GM19351 (cell line): ENCODE measurements at regions not wholly inside any gene's neighbourhood (a gene's known extent, or its start where the extent isn't known, plus 50 kb on each side); places are given as distances from the start of the nearest gene placed in this dataset.

Source experiments
- ATAC-seq: cut with Tn5 transposase; IDR thresholded peaks from one replicate; pipeline ENCODE4 v1.9.1; 2021; ENCODE audit warnings: mild to moderate bottlenecking, moderate library complexity; ENCODE audit not compliant: unreplicated experiment

DNA sequence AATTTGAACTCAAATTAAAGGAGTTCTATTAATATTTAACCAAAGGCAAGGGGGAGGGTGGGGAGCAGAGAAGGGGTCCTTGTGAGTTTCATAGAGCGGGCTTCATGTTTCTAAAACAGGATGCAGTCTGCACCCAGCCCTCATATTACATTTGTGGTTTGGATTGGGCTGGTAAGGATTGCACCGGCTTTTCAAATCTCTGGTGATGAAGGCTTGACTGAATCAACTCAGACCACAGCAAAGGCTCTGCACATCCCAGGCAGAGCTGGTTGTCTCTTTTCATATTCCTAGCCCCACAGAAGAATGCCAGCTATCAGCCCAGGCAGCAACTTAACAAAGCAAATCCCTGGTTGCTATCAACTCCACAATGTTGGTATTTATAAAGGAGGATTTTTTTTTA is 1221.4 kb downstream of the VRK1 start:
- no peak for ATAC-seq

DNA sequence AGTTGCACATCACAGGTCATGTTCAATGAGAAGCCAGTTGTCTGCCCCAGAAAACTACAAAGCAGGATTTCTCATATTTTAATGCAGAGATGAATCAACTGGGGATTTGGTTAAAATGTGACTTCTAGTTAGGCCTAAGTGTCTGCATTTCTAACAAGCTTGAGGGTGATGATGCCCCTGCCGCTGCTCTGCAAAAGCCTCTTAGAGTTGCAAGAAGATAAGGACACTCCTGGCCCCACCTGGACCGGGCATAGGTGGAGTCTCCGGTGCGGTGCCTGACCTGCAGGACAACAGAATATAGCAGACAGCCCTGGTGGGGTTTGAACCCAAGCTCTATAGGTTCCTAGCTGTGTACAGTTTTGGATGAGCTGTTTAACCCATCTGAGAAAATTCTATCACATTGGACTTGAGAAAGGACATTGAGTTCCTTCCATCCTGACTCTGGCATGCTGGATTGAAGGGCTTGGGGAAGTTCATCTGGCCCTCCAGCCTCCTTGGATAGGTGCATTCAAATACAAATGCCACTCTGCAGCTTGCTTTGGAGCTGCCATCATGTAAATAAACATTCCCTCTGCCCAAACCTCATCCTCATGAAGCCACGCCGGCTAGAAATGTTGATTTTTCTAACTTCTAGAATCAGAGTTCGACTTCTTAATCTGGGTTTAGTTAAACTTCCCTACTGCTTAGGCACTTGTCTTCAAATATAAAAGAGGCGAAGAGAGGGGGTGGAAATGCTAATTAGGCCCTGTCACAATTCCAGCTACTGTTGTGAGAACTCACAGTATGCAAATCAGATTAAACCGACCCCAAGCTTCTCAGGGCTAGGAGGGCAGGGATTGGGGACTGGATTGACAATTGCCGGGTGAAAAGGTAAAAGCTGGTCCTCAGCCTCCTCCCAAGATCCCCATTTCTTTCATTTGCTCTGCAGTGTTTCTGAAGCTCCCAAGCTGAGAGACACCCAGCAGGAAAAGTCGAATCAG is 1225.6 kb downstream of the VRK1 start:
- ATAC-seq: no peak

DNA sequence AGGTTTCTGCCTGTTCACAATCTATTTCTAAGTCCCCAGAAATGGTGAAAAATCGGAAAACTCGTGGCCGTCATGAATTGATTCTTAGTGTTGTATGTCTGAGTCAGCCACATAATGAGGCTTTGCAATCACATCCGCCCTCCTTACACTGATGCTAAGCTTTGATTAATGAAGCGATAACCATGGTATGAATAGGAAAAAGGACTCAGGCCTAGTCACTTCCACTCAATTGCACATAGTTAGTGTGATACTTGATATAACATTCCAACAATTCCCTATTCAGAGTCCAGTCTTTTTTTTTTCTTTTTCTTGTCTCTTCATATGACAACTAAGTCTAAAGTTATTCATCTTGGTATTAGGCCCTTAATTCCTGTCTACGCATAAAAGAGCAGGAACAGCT is 1231.0 kb downstream of the VRK1 start:
- no peak for ATAC-seq

DNA sequence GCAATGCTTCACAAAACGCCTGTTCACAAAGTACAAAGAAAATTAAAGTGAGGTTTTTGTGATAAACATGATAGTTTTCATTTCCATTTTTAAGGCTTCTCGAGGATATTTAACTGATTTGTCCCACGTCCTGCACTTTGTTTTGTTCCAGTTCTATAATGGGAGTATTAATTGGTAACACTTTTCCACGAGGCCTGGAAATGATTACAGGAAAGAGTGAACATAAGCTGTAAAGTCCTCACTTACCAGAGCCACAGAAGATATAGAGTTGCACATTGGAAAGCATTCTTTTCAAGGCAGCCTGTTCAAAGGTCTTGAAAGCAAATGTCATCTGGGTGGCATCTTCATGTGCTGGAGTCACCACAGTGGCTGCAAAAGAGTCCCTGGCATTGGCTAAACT is 1236.6 kb downstream of the BCL11B start:
- ATAC-seq: no peak

DNA sequence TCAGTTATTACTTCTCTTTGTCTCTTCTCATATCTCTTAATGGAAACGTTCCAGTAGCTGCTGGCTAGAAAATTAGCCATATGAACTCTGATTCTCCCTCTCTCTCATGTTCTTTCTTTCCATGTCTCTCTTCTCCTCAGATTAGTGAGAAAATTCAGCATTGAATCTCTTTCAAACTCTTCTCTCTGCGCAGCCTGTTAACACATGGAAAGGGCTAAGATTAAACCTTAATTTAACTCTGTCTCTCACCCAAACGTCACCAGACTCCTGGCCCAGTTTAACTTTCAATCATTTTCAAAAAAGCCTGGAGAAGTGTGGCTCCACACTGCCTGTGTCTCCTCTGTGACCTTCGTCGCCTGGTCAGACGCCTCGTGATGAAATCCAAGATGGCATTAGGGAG is 1234.2 kb downstream of the BCL11B start:
- no peak for ATAC-seq

DNA sequence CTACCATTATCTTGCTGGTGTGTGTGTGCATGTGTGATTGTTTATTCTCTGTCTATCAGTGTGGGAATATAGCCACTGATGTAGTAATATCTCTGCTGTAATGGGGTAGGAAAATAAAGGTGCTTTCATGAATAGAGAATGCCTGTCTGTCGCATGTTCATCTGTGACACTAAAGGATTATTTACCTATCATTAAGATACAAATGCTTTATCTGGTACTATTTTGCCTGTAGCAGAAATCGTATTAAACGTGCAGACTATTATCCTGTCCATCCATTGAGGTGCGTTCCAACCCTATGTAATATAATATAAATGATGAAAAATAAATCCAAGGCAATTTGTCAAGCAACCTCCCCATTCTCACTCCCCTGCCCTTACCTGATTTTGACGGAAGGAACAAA is 1215.1 kb downstream of the BCL11B start:
- no peak for ATAC-seq

DNA sequence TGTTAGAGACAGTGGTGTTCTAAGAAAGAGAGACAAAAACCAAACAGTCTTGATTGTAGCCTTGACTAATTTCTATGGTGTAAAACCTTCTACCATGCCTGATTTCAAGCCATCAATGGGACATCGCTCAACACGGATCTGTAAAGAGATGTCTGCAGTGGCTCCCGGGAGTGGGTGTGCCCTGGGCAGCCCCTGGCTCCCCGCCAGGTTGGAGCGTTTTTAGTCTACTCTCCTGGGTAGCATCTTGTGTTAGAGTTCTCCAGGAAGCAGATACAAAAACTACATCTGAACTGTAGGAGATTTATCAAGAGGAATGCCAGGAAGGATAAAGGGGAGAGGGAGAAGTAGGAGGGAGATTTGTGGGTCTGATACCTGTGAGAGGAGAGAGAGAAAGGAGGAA is 1212.9 kb downstream of the BCL11B start:
- ATAC-seq: no peak

DNA sequence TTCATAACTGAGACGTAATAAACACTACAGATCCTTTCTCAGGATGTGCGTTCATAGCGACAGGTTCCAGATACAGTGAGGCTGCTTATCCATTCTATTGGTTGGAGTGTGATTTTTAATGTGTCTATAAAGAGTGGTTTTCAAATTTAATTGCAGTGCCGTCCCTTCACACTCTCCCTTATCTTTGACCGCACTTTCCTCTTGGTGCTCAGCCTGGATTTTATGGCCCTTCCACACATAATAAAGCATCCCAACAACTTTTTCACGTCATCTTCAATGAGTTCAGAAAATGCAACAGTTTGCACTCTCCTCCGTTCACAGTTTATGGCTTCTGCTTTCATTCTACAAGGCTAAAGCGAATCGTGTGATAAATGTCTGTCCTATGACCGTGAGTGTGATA is 1209.9 kb downstream of the BCL11B start:
- ATAC-seq: no peak

DNA sequence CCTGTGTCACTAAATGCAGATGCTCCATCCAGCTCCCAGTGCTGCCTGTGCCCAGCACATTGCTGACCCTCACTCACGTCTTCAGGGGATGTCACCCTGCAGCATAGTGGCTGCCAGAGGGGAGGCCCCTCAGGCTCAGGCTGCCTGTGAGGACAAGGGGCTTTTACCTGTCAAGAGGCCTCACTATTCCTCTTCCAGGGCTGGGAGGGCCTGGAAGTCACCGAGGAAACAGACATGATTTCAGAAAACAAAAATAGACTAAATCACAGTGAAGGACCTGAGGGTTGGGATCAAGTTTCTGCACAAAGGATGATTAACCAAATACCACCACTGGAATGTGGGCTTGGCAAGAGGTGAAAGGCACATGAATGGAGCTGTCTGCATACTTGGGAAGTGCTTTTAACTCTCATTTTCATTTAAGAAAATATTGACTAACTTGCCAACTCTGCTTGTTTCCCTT is 1202.3 kb downstream of the BCL11B start:
- ATAC-seq: no peak

DNA sequence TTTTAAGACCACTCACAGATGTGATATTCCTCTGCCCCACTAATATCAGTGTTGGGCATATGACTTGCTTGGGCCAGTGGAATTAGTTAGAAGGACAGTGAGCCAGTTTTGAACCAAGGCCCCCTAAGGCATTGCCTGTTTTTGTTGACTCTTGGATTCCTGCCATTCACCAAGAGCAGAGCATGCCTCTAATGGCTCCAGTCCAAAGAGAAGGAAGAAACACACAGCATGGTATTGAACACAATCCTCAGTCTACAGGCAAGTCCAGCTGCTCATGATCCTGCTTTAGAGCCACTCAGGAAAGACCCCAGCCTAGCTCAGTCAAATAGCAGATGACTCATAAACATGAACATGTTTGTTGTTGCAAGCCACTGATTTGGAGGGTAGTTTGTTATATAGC is 1201.5 kb downstream of the BCL11B start:
- ATAC-seq: no peak

DNA sequence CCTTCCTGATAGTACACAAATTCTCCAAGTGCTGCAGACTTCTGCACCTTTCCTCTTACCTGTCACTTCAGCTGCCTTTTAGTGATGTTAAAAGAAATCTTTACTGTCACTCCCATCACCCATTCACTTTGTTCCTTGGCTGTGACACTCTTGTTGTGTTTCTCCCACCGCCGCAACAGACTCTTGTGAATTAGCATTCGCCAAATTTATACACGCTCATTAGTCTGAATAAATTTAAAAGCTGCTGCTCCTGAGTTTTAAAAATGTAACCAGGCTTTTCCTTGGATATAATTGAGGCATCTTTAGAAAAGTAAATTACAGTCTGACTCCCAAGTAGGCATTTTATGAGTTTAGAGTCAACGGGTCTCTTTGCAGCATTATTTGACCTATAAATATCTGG is 1197.9 kb downstream of the BCL11B start:
- ATAC-seq: no peak

DNA sequence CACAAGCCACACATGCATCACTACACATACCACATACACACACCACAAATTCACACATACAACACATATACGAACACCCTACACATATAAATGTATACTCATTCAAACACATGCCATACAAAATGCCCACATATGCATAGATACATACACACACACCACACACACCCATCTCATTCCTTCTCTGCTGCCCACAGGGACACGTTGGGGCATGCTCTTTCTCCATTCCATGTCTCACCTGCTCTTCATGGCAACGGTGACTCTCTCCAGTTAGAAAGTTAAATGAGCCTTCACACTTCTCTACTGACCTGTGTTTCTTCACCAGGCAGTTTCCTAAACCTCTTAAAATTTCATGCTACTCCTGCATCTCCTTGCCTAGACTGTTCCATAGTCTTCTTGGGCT is 1194.8 kb downstream of the BCL11B start:
- no peak for ATAC-seq

DNA sequence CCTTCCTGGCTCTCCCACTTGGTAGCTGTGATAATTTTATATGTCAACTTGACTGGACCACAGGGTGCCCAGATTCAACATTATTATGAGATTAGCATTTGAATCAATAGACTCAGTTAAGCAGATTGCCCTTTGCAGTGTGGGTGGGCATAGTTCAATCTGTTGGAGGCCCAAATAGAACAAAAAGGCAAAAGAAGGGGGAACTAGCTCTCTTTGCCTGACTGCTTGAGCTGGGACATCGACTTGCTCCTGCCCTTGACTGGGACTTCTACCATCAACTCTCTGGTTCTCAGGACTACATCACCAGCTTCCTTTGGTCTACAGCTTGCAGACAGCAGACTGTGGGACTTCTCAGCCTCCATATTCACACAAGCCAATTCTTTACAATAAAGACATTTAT is 1189.2 kb downstream of the BCL11B start:
- ATAC-seq: no peak

DNA sequence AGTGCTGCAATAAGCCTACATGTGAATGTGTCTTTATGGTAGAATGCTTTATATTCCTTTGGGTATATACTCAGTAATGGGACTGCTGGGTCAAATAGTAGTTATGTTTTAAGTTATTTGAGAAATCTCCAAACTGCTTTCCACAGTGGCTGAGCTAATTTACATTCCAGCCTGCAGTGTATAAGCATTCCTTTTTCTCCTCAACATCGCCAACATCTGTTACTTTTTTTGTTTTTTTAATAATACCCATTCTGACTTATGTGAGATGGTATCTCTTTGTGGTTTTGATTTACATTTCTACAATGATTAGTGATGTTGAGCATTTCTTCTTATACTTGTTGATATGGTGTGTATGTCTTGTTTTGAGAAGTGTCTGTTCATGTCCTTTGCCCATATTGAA is 1186.2 kb downstream of the BCL11B start:
- ATAC-seq: no peak

DNA sequence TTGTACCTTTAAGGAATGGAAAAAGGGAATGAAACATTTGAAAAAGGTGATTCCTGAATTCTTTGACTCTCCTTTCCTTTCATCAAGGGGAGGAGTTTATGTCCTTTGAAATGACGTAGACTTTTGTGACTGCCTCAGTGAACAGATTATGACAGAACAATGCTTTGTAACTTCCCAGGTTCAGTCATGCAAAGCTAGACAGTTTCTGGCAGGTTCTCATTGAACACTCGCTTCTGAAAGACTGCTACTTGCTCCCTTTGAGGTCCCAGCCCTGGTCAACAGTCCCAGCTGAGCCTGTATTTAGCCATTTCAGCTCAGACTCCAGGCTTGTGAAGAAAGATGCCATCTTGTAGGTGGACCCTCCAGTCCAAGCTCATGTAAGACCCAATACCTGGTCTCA is 1178.9 kb downstream of the BCL11B start:
- no peak for ATAC-seq

DNA sequence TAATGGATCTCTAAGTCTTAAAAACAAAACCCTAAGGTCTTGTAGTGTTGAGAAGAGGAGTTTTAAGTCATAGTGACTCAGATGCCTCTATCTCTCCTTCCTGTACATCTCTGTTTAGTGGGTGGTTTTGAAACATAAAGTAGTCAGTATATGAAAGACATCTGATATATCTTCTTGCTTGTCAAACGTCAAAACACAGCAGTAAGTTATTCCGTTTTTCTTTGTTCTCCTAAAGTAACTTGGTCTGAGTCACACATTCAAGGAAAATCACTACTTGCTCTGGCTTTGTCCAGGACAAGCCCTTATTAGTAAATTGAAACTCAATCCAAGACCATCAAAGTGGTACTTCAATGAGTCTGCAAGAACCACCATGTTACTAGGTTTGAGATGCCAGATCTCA is 1172.5 kb downstream of the BCL11B start:
- ATAC-seq: no peak

DNA sequence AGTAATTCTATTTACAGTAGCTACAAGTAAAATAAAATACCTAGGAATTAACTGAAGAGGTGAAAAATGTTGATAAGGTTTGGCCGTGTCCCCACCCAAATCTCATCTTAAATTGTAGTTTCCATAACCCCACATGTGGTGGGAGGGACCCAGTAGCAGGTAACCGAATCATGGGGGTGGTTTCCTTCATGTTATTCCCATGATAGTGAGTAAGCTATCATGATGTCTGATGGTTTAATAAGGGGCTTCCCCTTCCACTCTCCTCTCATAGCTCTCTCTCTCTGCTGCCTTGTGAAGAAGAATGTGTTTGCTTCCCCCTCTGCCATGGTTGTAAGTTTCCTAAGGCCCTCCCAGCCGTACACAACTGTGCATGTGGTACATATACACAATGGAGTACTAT is 1170.7 kb downstream of the BCL11B start:
- ATAC-seq: no peak

DNA sequence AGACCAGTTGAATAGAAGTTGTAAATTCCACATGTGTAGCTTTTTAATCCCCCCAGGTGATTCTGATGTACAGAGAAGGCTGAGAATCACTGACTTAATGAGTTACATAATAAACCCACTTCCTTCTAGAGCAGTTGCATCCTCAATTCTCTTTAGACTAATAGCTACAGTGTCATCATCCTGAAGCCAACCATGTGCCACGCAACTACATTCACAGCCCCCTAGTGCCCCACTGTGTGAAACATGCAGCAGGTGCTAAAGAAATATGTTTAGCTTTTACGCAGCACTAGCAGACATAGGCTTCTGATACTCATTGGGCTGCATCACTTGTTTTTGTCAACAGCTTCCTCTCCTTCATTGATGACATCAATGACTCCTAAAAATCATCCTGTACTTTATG is 1168.3 kb downstream of the BCL11B start:
- no peak for ATAC-seq

DNA sequence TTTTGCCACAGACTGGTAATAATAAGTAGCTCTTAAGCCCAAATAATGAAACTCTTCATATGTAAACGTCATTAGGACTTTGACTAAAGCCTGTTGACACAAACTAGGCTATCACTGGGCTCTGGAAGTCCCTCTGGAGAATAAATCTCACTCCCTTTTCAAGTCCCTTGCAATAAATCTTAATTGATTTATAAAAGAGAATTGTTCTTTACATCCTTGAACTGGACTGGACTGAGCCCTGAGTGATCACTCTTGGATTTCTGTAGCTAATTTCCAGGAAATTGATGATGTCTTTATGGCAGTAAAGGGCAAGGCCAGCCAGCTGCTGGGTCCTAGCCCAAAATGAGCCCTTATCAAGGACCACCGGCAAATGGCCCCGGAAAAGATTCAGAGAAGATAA is 1162.7 kb downstream of the BCL11B start:
- ATAC-seq: no peak

DNA sequence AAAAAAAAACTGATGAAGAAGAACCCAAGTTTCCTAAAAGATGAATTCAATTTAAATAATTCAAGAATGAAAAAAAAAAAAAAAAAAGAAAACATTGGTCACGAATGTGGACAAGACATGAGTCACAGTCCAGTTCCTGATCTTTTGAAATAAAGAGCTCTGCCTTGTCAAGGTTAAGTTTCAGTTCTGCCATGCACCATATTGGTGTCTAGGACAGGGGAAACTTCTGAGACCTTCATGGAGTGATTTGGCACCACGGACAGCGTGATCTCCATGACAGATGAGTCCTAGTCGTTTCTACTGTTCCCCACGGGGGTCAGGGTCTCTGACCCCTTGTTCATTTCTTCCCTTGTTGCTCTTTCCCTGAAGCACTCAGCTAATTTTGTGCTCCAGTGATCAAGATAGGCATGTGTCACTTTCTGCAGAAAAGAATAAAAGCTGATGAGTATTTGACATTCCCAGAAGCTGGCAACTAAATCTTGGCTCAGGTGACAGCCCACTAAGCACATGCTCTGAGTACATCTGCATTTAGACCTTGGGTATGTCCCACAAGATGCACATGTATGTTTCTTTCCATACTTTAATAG is 1159.7 kb downstream of the BCL11B start:
- no peak for ATAC-seq

DNA sequence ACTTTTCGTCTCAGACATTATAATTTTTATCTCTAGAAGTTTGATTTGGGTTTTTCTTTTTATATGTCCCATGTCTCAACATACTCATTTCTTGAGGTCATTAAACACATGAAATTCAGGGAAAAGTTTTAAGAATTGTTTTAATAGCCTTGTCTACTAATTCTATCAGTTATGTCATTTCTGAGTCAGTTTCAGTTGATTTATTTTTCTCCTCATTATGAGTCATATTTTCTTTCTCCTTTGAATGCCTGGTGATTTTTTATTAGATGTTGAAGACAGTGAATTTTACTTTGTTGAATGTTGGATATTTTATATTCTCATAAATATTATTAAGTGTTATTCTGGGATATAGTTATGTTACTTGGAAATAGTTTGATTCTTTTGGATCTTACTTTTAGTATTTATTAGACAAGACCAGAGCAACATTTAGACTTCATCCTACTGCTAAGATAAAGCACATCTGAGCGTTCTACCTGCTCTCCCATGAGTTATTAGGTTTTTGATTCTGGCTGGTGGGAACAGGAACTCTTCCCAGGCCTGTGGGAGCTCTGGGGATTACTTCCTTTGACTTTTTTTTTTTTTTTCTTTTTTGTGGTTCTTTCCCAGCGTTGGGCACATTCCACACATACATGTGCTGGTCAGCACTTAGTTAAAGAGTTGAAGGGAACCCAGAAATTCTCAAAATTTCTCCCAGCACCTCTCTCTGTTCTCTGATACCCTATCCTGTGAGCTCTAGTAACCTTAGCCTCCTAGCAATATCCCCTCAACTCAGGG is 1157.7 kb downstream of the BCL11B start:
- no peak for ATAC-seq

DNA sequence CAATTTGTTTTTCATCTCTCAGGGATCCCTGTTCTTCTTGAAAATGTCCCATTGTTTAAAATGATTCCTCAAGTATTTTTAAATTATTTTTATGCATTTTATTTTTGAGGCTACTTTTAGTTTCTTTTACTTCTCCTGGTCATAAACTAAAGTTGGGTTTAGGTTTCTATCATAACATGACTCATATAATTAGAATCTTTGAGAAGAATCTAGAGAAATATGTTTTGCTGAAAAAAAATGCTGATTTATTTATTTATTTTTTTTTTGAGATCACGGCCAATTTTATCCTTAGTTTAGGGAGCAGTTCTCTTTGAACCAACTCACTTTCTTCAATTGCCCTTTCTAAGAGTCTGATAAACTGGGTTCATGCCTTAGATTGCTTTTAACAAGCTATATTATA is 1157.1 kb downstream of the BCL11B start:
- no peak for ATAC-seq
